Activated CD8-positive, alpha-beta T cell treated with anti-CD3 and anti-CD28 coated beads for 36 hours (primary cell): ENCODE measurements at regions not wholly inside any gene's neighbourhood (a gene's known extent, or its start where the extent isn't known, plus 50 kb on each side); places are given as distances from the start of the nearest gene placed in this dataset.
A peak's percentile ranks its signal among the peaks of the same experiment; 100 is the strongest.
"Not testable (repeated sequence)": the region's sequence is repeated elsewhere in the genome, so short reads cannot be mapped to it uniquely, and the experiment has no call there.

Source experiments
- ATAC-seq: fragments of 200-7000 bp; cut with Tn5 transposase; one replicate; pipeline ENCODE4 v1.10.0; 2021; ENCODE audit warnings: mild to moderate bottlenecking, moderate library complexity
- CTCF ChIA-PET: fragments of 350-600 bp; sonication (Branson Sonifier 250); formaldehyde crosslinking; loops from one replicate; lab custom pipeline; 2021; ENCODE audit warnings: antibody characterized with exemption; lab: Charles Lee
- POLR2A ChIA-PET: fragments of 350-600 bp; sonication (Branson Sonifier 250); formaldehyde crosslinking; loops from one replicate; lab custom pipeline; 2021; ENCODE audit warnings: antibody characterized with exemption; lab: Charles Lee
- DNase-seq: peaks from one replicate; pipeline ENCODE4 v3.0.0-alpha.2; 2020
- H3K27ac Mint-ChIP-seq: one replicate; pipeline ENCODE4 v1.8.0; 2021; ENCODE audit warnings: mild to moderate bottlenecking, mixed read lengths
- H3K27me3 Mint-ChIP-seq: one replicate; pipeline ENCODE4 v1.8.0; 2021; ENCODE audit warnings: mixed read lengths
- H3K36me3 Mint-ChIP-seq: one replicate; pipeline ENCODE4 v1.8.0; 2021; ENCODE audit warnings: low read depth, mixed read lengths
- H3K4me1 Mint-ChIP-seq: one replicate; pipeline ENCODE4 v1.8.0; 2021; ENCODE audit warnings: low read depth, mixed read lengths
- H3K4me3 Mint-ChIP-seq: one replicate; pipeline ENCODE4 v1.8.0; 2021; ENCODE audit warnings: mild to moderate bottlenecking, moderate library complexity, mixed read lengths
- H3K9me3 Mint-ChIP-seq: one replicate; pipeline ENCODE4 v1.8.0; 2021; ENCODE audit warnings: mixed read lengths
- CTCF ChIP-seq: fragments of 200-600 bp; IDR thresholded peaks from one replicate; pipeline ENCODE4 v1.8.0; 2022; ENCODE audit warnings: antibody characterized with exemption, mild to moderate bottlenecking
- intact Hi-C: fragments of 100-400 bp; cut with micrococcal nuclease; formaldehyde crosslinking; loops from one replicate; pipeline ENCODE4 v1.10.0; 2022

DNA sequence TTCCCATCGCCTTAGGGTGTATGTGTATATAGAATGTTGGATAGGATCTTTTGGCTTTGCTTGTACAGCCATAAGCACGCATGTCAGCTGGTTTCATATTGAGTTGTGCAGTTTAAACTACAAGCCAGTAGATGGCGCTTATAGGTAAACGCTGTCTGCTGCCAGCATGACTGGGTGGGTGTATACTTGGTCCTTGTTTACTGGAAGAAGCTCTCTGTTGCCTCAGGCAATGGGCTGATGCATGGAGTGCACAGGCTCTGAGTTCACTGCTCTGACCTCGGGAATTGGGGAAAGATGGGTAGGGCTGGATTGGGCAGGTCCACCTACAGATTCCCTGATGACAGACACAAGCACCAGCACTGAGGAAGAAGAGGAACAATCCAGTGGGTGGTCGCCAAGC, 831.5 kb downstream of the STIM2 start:
- H3K36me3 Mint-ChIP-seq, result no peaks in the 10 kb centered on the region
- peak; percentile 1 for DNase-seq
- intact Hi-C loops, result no loop called here
- POLR2A ChIA-PET, result no interaction called here
- peaks cover 5% of the 10 kb centered on the region for H3K9me3 Mint-ChIP-seq
- H3K27me3 Mint-ChIP-seq, result peaks cover 1% of the 10 kb centered on the region
- no peak overlapping the region for H3K27ac Mint-ChIP-seq
- ATAC-seq, result peak; percentile 49
- H3K4me3 Mint-ChIP-seq, result no peak overlapping the region
- H3K4me1 Mint-ChIP-seq, result no peaks in the 10 kb centered on the region
- peak; percentile 36 for TF ChIP-seq CTCF
- CTCF ChIA-PET, result interaction anchor here (1.6 to 2.3 kb wide), 2 partner anchors 10 to 29 kb away, joined by 3 to 8 read pairs; no protein-coding TSS in a partner anchor

- TF ChIP-seq CTCF, result no peak
- Mint-ChIP-seq H3K27me3 (peaks cover 1% of the 10 kb centered on the region), H3K4me3 (no peak overlapping the region), H3K4me1 (no peaks in the 10 kb centered on the region), H3K36me3 (no peaks in the 10 kb centered on the region), H3K9me3 (peaks cover 5% of the 10 kb centered on the region), H3K27ac (no peak overlapping the region)
- POLR2A ChIA-PET, result no interaction called here
- no peak for DNase-seq
- ATAC-seq, result no peak
- CTCF ChIA-PET, result interaction anchor here (0.8 to 2.3 kb wide), 2 partner anchors 9 to 10 kb away, joined by 4 to 8 read pairs; no protein-coding TSS in a partner anchor
- intact Hi-C loops, result no loop called here
These were observed 832.4 kb downstream of the STIM2 start for GRCh38 chr4:27692868-27693634.

- intact Hi-C loops, CTCF ChIA-PET, H3K27me3 Mint-ChIP-seq, H3K36me3 Mint-ChIP-seq, H3K4me3 Mint-ChIP-seq, POLR2A ChIA-PET, ATAC-seq, H3K4me1 Mint-ChIP-seq, DNase-seq, H3K9me3 Mint-ChIP-seq, H3K27ac Mint-ChIP-seq: not testable (repeated sequence)
These were observed 835.6 kb downstream of the STIM2 start for GRCh38 chr4:27696257-27696656.

DNA sequence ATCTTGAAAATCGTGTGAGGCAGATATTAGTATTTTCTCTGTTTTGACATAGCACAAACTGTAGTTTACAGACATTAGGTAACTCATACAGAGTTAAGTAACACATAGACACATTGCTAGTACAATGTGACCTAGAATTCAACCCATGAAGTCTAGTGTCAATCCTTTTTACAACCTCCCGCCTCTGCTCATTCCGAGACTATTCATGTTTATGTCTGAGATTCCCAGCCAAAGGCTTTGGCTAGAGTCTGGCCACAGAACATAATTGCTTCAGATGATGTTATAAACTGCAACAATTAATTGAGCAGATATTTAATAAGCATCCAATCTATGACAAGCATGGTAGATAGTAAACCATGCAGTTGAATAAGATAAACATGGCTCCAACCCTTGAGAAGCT, 841.0 kb downstream of the STIM2 start:
- Mint-ChIP-seq H3K9me3 (peaks cover 7% of the 10 kb centered on the region), H3K27ac (no peak overlapping the region), H3K4me1 (no peaks in the 10 kb centered on the region), H3K4me3 (no peak overlapping the region), H3K27me3 (no peaks in the 10 kb centered on the region), H3K36me3 (no peaks in the 10 kb centered on the region)
- intact Hi-C loops, result no loop called here
- ATAC-seq (no peak), DNase-seq (no peak)
- ChIA-PET CTCF (interaction anchor here (1.8 kb wide), 1 partner anchor 9 kb away, joined by 8 read pairs; no protein-coding TSS in a partner anchor), POLR2A (no interaction called here)
- no peak for TF ChIP-seq CTCF

GRCh38 chr4:27702730-27703431, 842.2 kb downstream of the STIM2 start:
- DNase-seq (peak; percentile 7), ATAC-seq (no peak)
- H3K4me3 Mint-ChIP-seq, result no peak overlapping the region
- H3K27me3 Mint-ChIP-seq, result no peaks in the 10 kb centered on the region
- H3K9me3 Mint-ChIP-seq, result peaks cover 7% of the 10 kb centered on the region
- H3K36me3 Mint-ChIP-seq, result no peaks in the 10 kb centered on the region
- no peak for TF ChIP-seq CTCF
- no peaks in the 10 kb centered on the region for H3K4me1 Mint-ChIP-seq
- H3K27ac Mint-ChIP-seq, result no peak overlapping the region
- ChIA-PET CTCF (interaction anchor here (1.8 kb wide), 1 partner anchor 11 kb away, joined by 8 read pairs; no protein-coding TSS in a partner anchor), POLR2A (interaction anchor here (0.7 kb wide), 1 partner anchor 864 kb away, joined by 3 read pairs; no protein-coding TSS in a partner anchor)
- intact Hi-C loops, result no loop called here
